ENCODE measurements at regions not wholly inside any gene's neighbourhood (a gene's known extent, or its start where the extent isn't known, plus 50 kb on each side); places are given as distances from the start of the nearest gene placed in this dataset.

GRCh38 chr11:129316781-129317180, 58.9 kb upstream of the BARX2 start:
- TF ChIP-seq CTCF (IDR thresholded peaks at IDR 0.05) (no peak), POLR2A (IDR thresholded peaks at IDR 0.05) (no peak)

Measured in lower leg skin (tissue), 3 donors.